IPS-20b (cell line): ENCODE measurements at regions not wholly inside any gene's neighbourhood (a gene's known extent, or its start where the extent isn't known, plus 50 kb on each side); places are given as distances from the start of the nearest gene placed in this dataset.

Source experiments
- H3K27ac ChIP-seq: one replicate; pipeline ENCODE4 v1.5.1; 2013; ENCODE audit warnings: low read length
- H3K27me3 ChIP-seq: 2 replicates; pipeline ENCODE4 v1.6.1; 2013; ENCODE audit warnings: mild to moderate bottlenecking, low read length, inconsistent platforms; ENCODE audit not compliant: insufficient read depth
- H3K36me3 ChIP-seq: 2 replicates; pipeline ENCODE4 v1.6.1; 2013; ENCODE audit warnings: low read depth, mild to moderate bottlenecking, inconsistent platforms, low read length, moderate library complexity; ENCODE audit not compliant: insufficient read depth
- H3K4me1 ChIP-seq: 2 replicates; pipeline ENCODE4 v1.6.1; 2013; ENCODE audit warnings: mild to moderate bottlenecking, control low read depth, inconsistent platforms, low read length, moderate library complexity; ENCODE audit not compliant: insufficient read depth
- H3K4me3 ChIP-seq: 2 replicates; pipeline ENCODE4 v1.5.1; 2013; ENCODE audit warnings: mild to moderate bottlenecking, low read length, inconsistent platforms
- H3K9ac ChIP-seq: 2 replicates; pipeline ENCODE4 v1.6.1; 2013; ENCODE audit warnings: low read depth, mild to moderate bottlenecking, inconsistent platforms, low read length, moderate library complexity
- H3K9me3 ChIP-seq: 2 replicates; pipeline ENCODE4 v1.6.1; 2013; ENCODE audit warnings: mild to moderate bottlenecking, low read depth, low read length, inconsistent platforms; ENCODE audit not compliant: insufficient read depth

- no peak overlapping the region for H3K4me3 ChIP-seq
- H3K9me3 ChIP-seq, result no peaks in the 10 kb centered on the region
- no peaks in the 10 kb centered on the region for H3K36me3 ChIP-seq
- H3K27ac ChIP-seq, result no peak overlapping the region
- H3K9ac ChIP-seq, result no peak overlapping the region
- H3K4me1 ChIP-seq, result no peaks in the 10 kb centered on the region
- no peaks in the 10 kb centered on the region for H3K27me3 ChIP-seq
Observed at GRCh38 chr5:153096381-153096780, 394.1 kb upstream of the GRIA1 start.

DNA sequence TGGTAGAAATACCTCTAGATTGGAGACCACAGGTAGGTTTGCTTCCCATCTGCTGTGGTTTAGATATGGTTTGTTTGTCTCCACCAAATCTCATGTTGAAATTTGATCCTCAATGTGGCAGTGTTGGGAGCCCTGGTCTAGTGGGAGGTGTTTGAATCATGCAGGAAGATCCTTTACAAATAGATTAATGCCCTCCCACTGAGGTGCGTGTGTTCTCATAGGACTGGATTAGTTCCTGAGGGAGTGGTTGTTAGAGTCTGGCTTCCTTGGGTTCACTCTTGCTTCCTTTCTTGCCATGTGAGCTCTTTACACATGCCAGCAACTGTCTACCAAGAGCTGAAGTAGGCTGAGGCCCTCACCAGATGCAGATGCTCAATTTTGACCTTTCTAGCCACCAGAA lies 391.1 kb upstream of the GRIA1 start:
- Histone ChIP-seq H3K27ac (no peak overlapping the region), H3K9ac (no peak overlapping the region), H3K4me3 (no peak overlapping the region), H3K9me3 (peaks cover 7% of the 10 kb centered on the region; the same call in 1 of the 2 replicates), H3K27me3 (no peaks in the 10 kb centered on the region), H3K36me3 (no peaks in the 10 kb centered on the region), H3K4me1 (no peaks in the 10 kb centered on the region)

- no peak overlapping the region for H3K4me3 ChIP-seq
- H3K9me3 ChIP-seq, result peaks cover 7% of the 10 kb centered on the region; the same call in 1 of the 2 replicates
- H3K27ac ChIP-seq, result no peak overlapping the region
- no peaks in the 10 kb centered on the region for H3K36me3 ChIP-seq
- H3K4me1 ChIP-seq, result no peaks in the 10 kb centered on the region
- no peak overlapping the region for H3K9ac ChIP-seq
- no peaks in the 10 kb centered on the region for H3K27me3 ChIP-seq
Observed at GRCh38 chr5:153101235-153102180, 389.0 kb upstream of the GRIA1 start.

GRCh38 chr5:153116916-153117315 lies 373.6 kb upstream of the GRIA1 start:
- no peak overlapping the region for H3K4me3 ChIP-seq
- H3K4me1 ChIP-seq, result no peaks in the 10 kb centered on the region
- H3K9ac ChIP-seq, result no peak overlapping the region
- H3K36me3 ChIP-seq, result no peaks in the 10 kb centered on the region
- peaks cover 3% of the 10 kb centered on the region; the same call in 1 of the 2 replicates for H3K9me3 ChIP-seq
- no peak overlapping the region for H3K27ac ChIP-seq
- no peaks in the 10 kb centered on the region for H3K27me3 ChIP-seq

DNA sequence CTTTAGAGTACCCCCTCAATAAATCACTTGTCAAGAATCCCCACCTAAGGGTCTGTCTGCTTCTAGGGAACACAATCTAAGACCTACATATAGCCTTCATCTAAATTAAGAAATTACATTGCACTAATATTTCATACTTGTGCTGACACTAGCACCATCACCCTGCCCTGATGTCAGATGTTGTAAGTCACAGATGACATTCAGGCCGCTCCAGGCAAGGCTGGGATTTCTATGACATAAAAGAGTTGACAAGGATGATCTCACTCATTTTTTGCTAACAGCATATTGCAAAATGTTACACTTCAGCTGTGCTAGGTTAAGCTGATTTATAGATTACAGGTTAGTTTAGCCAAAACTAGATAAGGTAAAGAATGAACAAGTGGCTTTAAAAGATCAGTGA lies 372.5 kb upstream of the GRIA1 start:
- H3K4me1 ChIP-seq, result no peaks in the 10 kb centered on the region
- peaks cover 3% of the 10 kb centered on the region; the same call in 1 of the 2 replicates for H3K9me3 ChIP-seq
- H3K36me3 ChIP-seq, result no peaks in the 10 kb centered on the region

DNA sequence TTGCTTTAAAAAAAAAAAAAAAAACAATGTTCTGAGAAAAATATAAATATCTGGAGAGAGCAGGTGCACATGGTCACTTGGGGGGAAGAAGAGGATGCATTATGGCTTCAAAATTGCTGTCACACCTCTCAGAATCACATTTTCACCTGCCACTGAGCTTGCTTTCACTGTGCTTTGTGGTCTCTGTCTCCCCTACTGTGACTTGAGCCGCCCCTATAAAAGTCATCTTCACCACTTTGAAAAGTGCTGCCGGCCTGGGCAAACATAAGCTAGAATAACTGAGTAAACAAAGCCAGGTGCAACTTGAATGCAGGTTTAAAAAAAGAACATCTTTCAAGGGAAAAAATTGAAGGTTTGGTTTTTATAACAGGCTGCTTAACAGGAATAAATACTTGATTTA lies 368.1 kb upstream of the GRIA1 start:
- H3K4me1 ChIP-seq, result no peaks in the 10 kb centered on the region
- H3K9me3 ChIP-seq, result no peaks in the 10 kb centered on the region
- no peak overlapping the region for H3K27ac ChIP-seq
- no peaks in the 10 kb centered on the region for H3K36me3 ChIP-seq
- no peak overlapping the region for H3K4me3 ChIP-seq
- no peak overlapping the region for H3K9ac ChIP-seq
- no peaks in the 10 kb centered on the region for H3K27me3 ChIP-seq

More for the DNA sequence above, 372.5 kb upstream of the GRIA1 start:
- no peaks in the 10 kb centered on the region for H3K27me3 ChIP-seq
- H3K4me3 ChIP-seq, result no peak overlapping the region
- H3K27ac ChIP-seq, result no peak overlapping the region
- H3K9ac ChIP-seq, result no peak overlapping the region

- no peaks in the 10 kb centered on the region for H3K36me3 ChIP-seq
Observed at GRCh38 chr5:153130296-153130695, 360.2 kb upstream of the GRIA1 start.

GRCh38 chr5:153135411-153135810 lies 355.1 kb upstream of the GRIA1 start:
- Histone ChIP-seq H3K36me3 (no peaks in the 10 kb centered on the region), H3K9me3 (no peaks in the 10 kb centered on the region), H3K27me3 (no peaks in the 10 kb centered on the region), H3K4me3 (no peak overlapping the region), H3K9ac (no peak overlapping the region), H3K4me1 (no peaks in the 10 kb centered on the region), H3K27ac (no peak overlapping the region)

More at GRCh38 chr5:153130296-153130695, 360.2 kb upstream of the GRIA1 start:
- no peaks in the 10 kb centered on the region for H3K4me1 ChIP-seq
- no peak overlapping the region for H3K4me3 ChIP-seq
- no peaks in the 10 kb centered on the region for H3K27me3 ChIP-seq
- H3K9me3 ChIP-seq, result no peaks in the 10 kb centered on the region
- H3K9ac ChIP-seq, result no peak overlapping the region
- no peak overlapping the region for H3K27ac ChIP-seq

DNA sequence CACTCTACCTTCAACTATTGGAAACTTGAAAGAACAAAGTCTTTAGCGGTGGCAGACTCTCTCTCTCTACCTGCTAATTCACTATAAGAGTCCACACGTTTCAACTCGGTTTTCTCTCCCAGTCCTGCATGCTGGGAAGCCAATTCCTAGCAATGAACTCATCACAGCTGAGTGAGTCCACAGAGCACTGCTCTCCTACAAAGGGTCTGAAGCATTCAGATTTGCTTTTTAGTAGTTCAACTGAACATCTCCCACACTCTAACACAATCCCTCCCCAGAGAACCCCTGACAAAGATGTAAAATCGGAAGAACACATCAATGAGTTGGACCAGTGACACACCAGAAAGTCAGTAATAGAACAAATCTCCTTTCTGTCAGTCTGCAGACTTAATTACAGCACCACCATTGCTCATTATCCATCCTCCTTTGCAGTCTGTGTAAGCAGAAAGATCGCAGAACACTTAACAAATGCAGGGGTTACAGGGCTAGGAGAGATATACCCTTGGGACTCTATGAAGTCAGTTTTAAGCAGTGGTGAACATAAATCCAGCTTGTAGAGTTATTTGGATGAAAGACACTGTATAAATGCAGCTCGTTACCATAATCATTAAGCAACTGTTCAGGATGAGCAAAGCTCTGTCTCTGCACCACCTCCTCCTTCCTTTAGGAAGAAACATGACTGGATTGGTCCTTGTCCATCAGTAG lies 353.4 kb upstream of the GRIA1 start:
- no peak overlapping the region for H3K27ac ChIP-seq
- H3K36me3 ChIP-seq, result no peaks in the 10 kb centered on the region
- H3K4me3 ChIP-seq, result no peak overlapping the region
- H3K9ac ChIP-seq, result no peak overlapping the region
- H3K4me1 ChIP-seq, result no peaks in the 10 kb centered on the region
- no peaks in the 10 kb centered on the region for H3K27me3 ChIP-seq
- H3K9me3 ChIP-seq, result no peaks in the 10 kb centered on the region

DNA sequence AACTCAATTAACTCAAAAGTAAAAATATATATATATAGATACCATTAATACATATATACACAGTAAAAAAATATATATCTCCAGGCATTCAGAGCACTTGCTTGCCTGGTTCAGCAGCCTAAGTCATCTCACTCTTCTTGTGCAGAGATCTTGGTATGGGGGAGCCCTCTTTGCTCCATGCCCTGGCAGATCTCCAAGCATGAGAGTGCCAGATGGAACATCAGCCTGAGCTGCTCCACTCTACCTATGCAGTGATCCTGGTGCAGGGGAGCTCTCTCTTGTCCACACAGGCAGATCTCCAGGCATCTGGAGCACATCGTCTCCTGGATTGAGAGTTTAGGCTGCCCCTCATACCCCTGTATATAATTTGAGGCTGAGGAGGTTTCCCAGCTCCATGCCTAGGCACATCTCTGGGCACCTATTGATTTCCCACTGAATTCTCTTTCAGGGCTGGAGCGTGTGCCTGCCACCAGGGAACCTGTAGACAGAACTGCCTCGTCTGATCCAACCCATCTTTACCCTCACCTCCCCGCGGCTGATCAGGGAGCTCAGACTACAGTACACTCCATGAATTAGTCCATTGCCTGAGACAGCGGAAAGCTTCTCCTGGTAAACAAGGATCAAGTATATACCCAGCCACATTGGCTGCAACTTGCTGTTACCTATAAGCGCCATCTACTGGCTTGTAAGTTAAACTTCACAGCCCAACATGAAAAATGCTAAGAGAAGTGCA lies 342.4 kb upstream of the GRIA1 start:
- Histone ChIP-seq H3K36me3 (no peaks in the 10 kb centered on the region), H3K4me3 (no peak overlapping the region), H3K27ac (no peak overlapping the region), H3K27me3 (no peaks in the 10 kb centered on the region), H3K4me1 (no peaks in the 10 kb centered on the region), H3K9me3 (no peaks in the 10 kb centered on the region), H3K9ac (no peak overlapping the region)

DNA sequence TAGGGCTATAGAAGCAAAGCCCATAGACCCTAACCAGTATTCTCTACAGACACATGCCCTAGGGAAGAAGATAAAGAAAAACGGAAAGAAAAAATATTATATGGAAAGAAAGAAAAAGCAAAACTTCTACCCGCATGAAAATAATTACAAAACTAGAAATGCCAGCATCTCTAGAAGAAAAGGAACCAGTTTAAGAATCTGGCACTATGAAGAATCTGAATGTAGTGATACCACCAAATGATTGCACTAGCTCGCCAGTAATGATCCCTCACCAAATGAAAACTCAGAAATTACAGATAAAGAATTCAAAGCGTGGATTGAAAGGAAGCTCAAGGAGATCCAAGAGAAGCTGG lies 341.9 kb upstream of the GRIA1 start:
- no peak overlapping the region for H3K9ac ChIP-seq
- no peak overlapping the region for H3K4me3 ChIP-seq
- H3K36me3 ChIP-seq, result no peaks in the 10 kb centered on the region
- no peaks in the 10 kb centered on the region for H3K4me1 ChIP-seq
- no peaks in the 10 kb centered on the region for H3K27me3 ChIP-seq
- H3K27ac ChIP-seq, result no peak overlapping the region
- no peaks in the 10 kb centered on the region for H3K9me3 ChIP-seq
